ENCODE measurements at regions not wholly inside any gene's neighbourhood (a gene's known extent, or its start where the extent isn't known, plus 50 kb on each side); places are given as distances from the start of the nearest gene placed in this dataset.

- no peak for DNase-seq
- intact Hi-C loops (cut with DNase I, micrococcal nuclease): no loop called here
- no peak for ATAC-seq
These were observed 82.7 kb upstream of the C1QTNF7 start for GRCh38 chr4:15345134-15345533.

- no peak for ATAC-seq
- intact Hi-C loops (cut with DNase I, micrococcal nuclease): no loop called here
- no peak for DNase-seq
These were observed 79.6 kb upstream of the C1QTNF7 start for GRCh38 chr4:15348236-15348635.

DNA sequence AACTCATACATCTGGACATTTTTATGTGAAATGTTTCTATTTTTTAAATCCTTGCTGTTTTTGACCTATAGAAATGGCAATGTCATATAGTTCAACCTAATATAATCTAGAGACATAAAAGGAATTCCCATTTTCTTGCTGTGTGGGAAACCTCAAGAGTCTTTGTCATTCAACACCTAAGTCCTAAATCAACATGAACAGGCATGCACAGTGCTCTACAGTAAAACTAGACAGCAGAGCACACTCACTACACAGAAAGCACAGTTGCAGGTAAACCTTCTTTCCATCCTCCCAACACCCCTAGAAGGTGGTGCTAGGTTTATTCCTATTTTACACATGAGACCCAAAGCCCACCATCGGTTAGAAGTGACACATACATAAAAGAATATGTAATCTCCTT lies 79.1 kb upstream of the C1QTNF7 start:
- intact Hi-C loops (cut with DNase I, micrococcal nuclease): no loop called here
- ATAC-seq (no peak), DNase-seq (no peak)

DNA sequence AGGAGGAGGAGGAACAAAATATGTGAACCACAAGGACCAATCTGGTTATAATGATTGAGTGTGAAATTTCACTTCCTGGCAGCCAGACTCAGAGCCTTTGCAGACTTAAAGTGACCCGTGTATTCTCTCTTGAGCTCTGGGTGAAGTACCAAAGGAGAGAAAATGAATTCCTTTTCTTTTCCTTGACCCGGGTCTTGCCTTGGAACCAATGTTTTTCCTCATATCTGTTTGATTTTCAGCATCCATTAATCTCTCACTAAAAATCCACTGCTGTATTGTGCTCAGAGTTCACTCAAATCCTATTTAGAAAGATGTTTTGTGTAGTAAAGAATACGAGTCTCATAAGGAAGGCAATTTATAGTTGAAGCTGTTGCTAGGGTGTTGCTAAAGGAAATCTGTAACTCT lies 78.3 kb upstream of the C1QTNF7 start:
- DNase-seq: no peak
- intact Hi-C loops (cut with DNase I, micrococcal nuclease): no loop called here
- ATAC-seq: no peak

DNA sequence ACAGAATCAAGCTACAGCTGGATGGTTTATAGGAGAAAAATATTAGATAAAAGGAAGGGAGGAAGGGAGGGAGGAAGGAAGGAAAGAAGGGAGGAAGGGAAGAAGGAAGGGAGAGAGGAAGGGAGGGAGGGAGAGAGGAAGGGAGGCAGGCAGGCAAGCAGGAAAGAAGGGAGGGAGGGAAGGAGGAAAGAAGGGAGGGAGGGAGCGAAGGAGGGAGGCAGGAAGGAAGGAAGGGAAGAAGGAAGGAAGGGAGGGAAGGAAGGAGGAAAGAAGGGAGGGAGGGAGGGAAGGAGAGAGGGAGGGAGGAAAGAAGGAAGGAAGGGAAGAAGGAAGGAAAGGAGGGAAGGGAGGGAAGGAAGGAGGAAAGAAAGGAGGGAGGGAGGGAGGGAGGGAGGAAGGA lies 77.9 kb upstream of the C1QTNF7 start:
- no peak for DNase-seq
- ATAC-seq: no peak
- intact Hi-C loops (cut with DNase I, micrococcal nuclease): no loop called here

GRCh38 chr4:15352524-15352923 lies 75.3 kb upstream of the C1QTNF7 start:
- intact Hi-C loops (cut with DNase I, micrococcal nuclease): no loop called here
- ATAC-seq: no peak
- DNase-seq: no peak

- DNase-seq (no peak), ATAC-seq (no peak)
- intact Hi-C loops (cut with DNase I, micrococcal nuclease): no loop called here
These were observed 74.6 kb upstream of the C1QTNF7 start for GRCh38 chr4:15353207-15353606.

GRCh38 chr4:15354371-15355297 lies 73.2 kb upstream of the C1QTNF7 start:
- intact Hi-C loops (cut with DNase I, micrococcal nuclease): no loop called here

DNA sequence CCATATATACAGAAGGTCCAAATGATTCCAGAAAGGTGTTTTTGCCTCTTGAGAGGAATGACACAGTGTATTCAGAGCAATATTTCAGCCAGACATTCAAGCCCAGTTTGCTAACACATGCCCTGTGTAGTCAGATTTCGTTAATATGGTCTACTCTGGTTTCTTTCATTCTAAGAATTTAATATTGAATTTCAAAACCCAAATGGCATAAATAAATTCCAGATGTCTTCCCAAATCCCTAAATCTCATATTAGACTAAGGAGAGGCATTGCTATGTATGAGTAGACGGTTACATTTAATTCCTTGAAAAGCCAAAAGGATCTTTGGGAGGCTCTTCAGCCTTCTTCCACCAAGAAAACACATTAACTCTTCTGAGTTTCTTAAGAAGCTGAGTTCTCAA lies 66.3 kb upstream of the C1QTNF7 start:
- intact Hi-C loops (cut with DNase I, micrococcal nuclease): no loop called here
- no peak for DNase-seq

More at GRCh38 chr4:15354371-15355297, 73.2 kb upstream of the C1QTNF7 start:
- ATAC-seq: no peak
- no peak for DNase-seq

GRCh38 chr4:15362541-15362940 lies 65.3 kb upstream of the C1QTNF7 start:
- DNase-seq: no peak
- intact Hi-C loops (cut with DNase I, micrococcal nuclease): no loop called here
- ATAC-seq: no peak

More for the DNA sequence above, 66.3 kb upstream of the C1QTNF7 start:
- no peak for ATAC-seq

DNA sequence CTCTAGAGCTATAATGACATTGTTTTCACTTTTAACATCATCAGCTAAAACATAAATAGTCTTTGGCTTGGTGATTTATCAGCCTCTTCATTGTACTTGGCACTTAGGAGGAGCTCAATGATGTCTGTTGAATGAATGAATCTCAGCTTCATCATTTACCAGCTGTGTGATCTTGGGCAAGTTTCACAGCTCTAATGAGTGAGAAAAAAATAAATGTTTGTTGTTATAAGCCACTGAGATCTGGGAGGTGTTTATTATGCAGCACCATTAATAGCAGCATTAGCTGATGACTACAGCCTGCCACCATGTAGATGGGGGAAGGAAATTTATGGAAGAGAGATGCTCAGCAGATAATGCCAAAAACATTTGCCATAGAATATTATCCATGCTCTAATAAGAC lies 63.6 kb upstream of the C1QTNF7 start:
- ATAC-seq: no peak
- no peak for DNase-seq
- intact Hi-C loops (cut with DNase I, micrococcal nuclease): no loop called here

DNA sequence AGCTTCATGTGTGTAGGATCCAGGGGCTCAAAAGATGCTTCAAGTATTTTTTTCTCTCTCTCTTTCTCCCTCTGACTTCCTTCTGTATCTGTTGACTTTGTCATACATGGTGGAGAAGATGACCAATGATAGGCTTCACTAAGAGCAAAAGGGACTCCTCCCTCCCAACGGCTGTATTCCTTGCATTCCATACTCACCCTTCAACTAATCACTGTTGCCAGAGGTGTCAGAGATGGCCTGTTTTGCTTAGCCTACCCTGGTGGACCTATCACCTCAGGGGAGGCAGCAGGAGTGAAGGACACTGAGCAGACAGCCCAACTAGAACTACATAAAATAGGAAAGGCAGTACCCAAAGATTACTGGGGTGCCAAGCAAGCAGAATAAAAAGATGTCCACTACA lies 62.2 kb upstream of the C1QTNF7 start:
- intact Hi-C loops (cut with DNase I, micrococcal nuclease): no loop called here
- DNase-seq: no peak
- ATAC-seq: no peak

GRCh38 chr4:15366721-15367120 lies 61.1 kb upstream of the C1QTNF7 start:
- DNase-seq (no peak), ATAC-seq (no peak)
- intact Hi-C loops (cut with DNase I, micrococcal nuclease): no loop called here

DNA sequence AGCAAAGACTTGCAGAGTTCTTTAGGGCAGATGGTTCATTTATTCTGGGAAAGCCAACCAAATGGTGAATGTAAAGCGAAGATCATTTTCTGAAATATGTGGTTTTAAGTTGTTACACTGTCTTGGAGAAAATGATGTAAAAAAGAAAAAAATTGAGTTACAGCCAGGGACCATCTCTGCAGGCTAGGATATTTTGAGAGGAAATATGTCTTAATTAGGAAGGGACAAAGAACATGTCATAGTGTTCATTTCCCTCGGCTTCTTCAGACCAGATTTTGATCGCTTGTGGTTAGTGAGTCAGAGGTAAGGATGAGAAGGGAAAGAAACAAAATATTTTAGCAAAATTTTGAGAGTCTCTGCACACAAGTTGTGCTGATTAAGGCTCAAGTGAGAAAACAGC lies 59.0 kb upstream of the C1QTNF7 start:
- intact Hi-C loops (cut with DNase I, micrococcal nuclease): no loop called here
- no peak for DNase-seq
- no peak for ATAC-seq

DNA sequence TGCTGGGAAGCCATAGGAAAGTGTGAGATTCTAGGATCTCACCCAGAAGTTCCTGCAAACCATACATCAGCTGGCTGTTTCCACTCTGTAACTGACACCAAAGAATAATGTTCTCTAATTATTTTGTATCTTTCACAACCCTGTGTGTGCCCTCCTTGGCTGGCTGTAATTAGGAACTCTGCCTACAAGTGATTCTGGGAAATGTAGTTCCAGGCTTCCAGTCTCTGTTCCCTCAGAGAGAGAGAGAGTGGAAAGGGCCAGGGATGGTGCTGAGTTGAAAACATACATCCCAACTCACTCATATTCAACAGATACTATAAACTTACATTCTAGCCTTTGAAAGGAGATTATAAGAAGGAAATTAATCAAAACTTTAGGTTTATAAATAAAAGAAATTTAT lies 57.5 kb upstream of the C1QTNF7 start:
- intact Hi-C loops (cut with DNase I, micrococcal nuclease): no loop called here
- no peak for ATAC-seq

GRCh38 chr4:15373363-15373762 lies 54.5 kb upstream of the C1QTNF7 start:
- ATAC-seq (no peak), DNase-seq (no peak)
- intact Hi-C loops (cut with DNase I, micrococcal nuclease): no loop called here

More for the DNA sequence above, 57.5 kb upstream of the C1QTNF7 start:
- DNase-seq: no peak

DNA sequence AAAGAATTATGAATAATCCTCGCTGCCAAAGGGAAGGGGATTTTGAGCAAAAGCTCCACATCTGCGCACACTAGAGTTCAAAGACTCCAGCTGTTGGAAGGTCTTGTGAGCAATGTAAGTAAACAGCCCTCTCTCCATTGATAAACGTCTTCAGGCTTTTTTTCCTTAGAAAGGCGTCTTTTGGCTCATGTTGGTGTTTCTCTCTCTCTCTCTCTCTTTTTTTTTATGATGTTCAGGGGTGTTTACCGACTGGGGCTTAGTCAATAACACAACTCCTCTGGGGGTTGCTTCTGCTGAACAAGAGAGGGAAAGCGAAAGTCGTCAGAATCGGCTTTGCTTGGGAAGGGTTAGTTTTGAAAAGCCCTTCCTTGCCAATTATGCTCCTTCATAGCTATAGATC lies 53.2 kb upstream of the C1QTNF7 start:
- intact Hi-C loops (cut with DNase I, micrococcal nuclease): no loop called here
- ATAC-seq: no peak
- DNase-seq: no peak

DNA sequence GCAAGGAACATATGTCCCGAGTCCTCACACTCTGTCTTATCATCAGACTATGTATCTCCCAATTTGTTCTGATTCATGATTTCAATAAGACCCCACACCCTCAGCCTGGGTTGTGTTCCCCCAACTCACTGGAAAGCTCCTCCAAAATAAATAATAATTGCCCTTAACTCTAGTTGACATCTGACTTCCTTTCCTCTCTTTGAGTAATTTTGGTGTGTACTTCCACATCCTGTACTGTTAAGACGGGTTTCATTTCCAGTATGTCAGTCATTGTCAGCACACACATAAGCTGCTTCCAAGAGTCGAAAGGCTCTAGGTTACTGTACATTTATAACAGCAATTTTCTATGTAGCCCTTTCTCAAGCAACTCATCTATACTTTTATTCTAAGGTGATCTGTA lies 52.2 kb upstream of the C1QTNF7 start:
- no peak for DNase-seq
- no peak for ATAC-seq
- intact Hi-C loops (cut with DNase I, micrococcal nuclease): no loop called here

DNA sequence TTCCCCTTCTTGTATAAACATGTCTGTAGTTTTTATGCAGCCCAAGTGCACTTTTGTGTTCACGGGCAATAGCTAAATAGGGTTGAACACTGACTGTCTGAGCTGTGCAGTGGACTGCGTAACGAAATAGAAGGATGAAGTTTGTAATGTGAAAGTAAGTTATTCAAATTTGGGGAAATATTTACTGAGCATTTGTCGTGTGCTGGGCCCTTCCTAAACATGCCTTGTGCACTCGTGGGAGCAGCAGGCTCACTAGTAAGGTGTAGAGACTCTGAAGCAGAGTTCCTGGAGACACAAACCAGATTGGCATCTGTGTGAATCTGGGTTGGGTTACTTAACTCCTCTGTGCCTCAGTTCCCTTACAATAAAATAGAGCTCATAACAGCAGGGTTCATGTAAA lies 51.7 kb upstream of the C1QTNF7 start:
- DNase-seq: no peak
- no peak for ATAC-seq
- intact Hi-C loops (cut with DNase I, micrococcal nuclease): no loop called here

DNA sequence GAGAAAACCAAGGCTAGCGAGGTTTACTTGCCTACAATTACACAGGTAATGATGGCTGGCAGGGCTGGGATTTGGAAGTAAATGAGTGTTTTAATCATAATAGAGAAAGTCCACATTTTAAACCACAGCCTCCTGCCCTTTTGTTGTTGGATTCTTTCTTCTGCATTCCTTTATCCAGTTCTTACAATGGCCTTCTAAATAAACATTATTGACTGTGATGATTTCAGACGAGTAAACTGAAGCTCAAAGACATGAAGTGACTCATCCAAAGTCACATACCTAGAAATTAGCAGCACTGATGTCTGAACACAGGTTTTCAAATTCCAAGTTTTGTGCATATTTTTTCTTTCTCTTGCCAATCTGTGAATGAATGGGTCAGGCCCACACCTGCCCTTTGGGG lies 51.2 kb upstream of the C1QTNF7 start:
- intact Hi-C loops (cut with DNase I, micrococcal nuclease): no loop called here
- ATAC-seq (no peak), DNase-seq (no peak)
